ENCODE measurements at regions not wholly inside any gene's neighbourhood (a gene's known extent, or its start where the extent isn't known, plus 50 kb on each side); places are given as distances from the start of the nearest gene placed in this dataset.

GRCh38 chr4:128347930-128348660 is 60.5 kb upstream of the PGRMC2 start:
- peaks cover 5% of the 10 kb centered on the region for H3K4me1 ChIP-seq (ENCODE audit: control insufficient read depth, low read depth, low read length)
- no peaks in the 10 kb centered on the region for H3K36me3 ChIP-seq (ENCODE audit: control insufficient read depth, low read depth, low read length)
- H3K27ac ChIP-seq (ENCODE audit: low read length), result no peak overlapping the region
- H3K4me3 ChIP-seq (ENCODE audit: low read length), result no peak overlapping the region
- no peaks in the 10 kb centered on the region for H3K9me3 ChIP-seq (ENCODE audit: control insufficient read depth, low read depth, low read length)
- no peaks in the 10 kb centered on the region for H3K27me3 ChIP-seq (ENCODE audit: control insufficient read depth, insufficient read depth, low read length)
- H3K9ac ChIP-seq (ENCODE audit: low read length), result no peak overlapping the region

GRCh38 chr4:128347175-128347868 is 59.7 kb upstream of the PGRMC2 start:
- H3K9me3 ChIP-seq (ENCODE audit: control insufficient read depth, low read depth, low read length), result no peaks in the 10 kb centered on the region
- no peak overlapping the region for H3K4me3 ChIP-seq (ENCODE audit: low read length)
- no peak overlapping the region for H3K9ac ChIP-seq (ENCODE audit: low read length)
- H3K27me3 ChIP-seq (ENCODE audit: control insufficient read depth, insufficient read depth, low read length), result no peaks in the 10 kb centered on the region
- no peaks in the 10 kb centered on the region for H3K36me3 ChIP-seq (ENCODE audit: control insufficient read depth, low read depth, low read length)
- H3K4me1 ChIP-seq (ENCODE audit: control insufficient read depth, low read depth, low read length), result peaks cover 5% of the 10 kb centered on the region
- no peak overlapping the region for H3K27ac ChIP-seq (ENCODE audit: low read length)

- H3K9me3 ChIP-seq (ENCODE audit: control insufficient read depth, low read depth, low read length), result no peaks in the 10 kb centered on the region
- no peaks in the 10 kb centered on the region for H3K27me3 ChIP-seq (ENCODE audit: control insufficient read depth, insufficient read depth, low read length)
- no peak overlapping the region for H3K9ac ChIP-seq (ENCODE audit: low read length)
- H3K27ac ChIP-seq (ENCODE audit: low read length), result no peak overlapping the region
- H3K4me1 ChIP-seq (ENCODE audit: control insufficient read depth, low read depth, low read length), result peaks cover 5% of the 10 kb centered on the region
- no peak overlapping the region for H3K4me3 ChIP-seq (ENCODE audit: low read length)
- no peaks in the 10 kb centered on the region for H3K36me3 ChIP-seq (ENCODE audit: control insufficient read depth, low read depth, low read length)
Observed at GRCh38 chr4:128346054-128346716, 58.6 kb upstream of the PGRMC2 start.

- no peak overlapping the region for H3K4me3 ChIP-seq (ENCODE audit: low read length)
- no peaks in the 10 kb centered on the region for H3K9me3 ChIP-seq (ENCODE audit: control insufficient read depth, low read depth, low read length)
- no peaks in the 10 kb centered on the region for H3K27me3 ChIP-seq (ENCODE audit: control insufficient read depth, insufficient read depth, low read length)
- no peak overlapping the region for H3K27ac ChIP-seq (ENCODE audit: low read length)
- no peak overlapping the region for H3K9ac ChIP-seq (ENCODE audit: low read length)
- peaks cover 5% of the 10 kb centered on the region for H3K4me1 ChIP-seq (ENCODE audit: control insufficient read depth, low read depth, low read length)
- H3K36me3 ChIP-seq (ENCODE audit: control insufficient read depth, low read depth, low read length), result no peaks in the 10 kb centered on the region
Observed at GRCh38 chr4:128345650-128346049, 58.0 kb upstream of the PGRMC2 start.

- Histone ChIP-seq H3K27ac (ENCODE audit: low read length) (no peak overlapping the region), H3K36me3 (ENCODE audit: control insufficient read depth, low read depth, low read length) (no peaks in the 10 kb centered on the region), H3K4me1 (ENCODE audit: control insufficient read depth, low read depth, low read length) (no peaks in the 10 kb centered on the region), H3K9ac (ENCODE audit: low read length) (no peak overlapping the region), H3K4me3 (ENCODE audit: low read length) (no peak overlapping the region), H3K27me3 (ENCODE audit: control insufficient read depth, insufficient read depth, low read length) (no peaks in the 10 kb centered on the region), H3K9me3 (ENCODE audit: control insufficient read depth, low read depth, low read length) (no peaks in the 10 kb centered on the region)
Observed at GRCh38 chr4:128342762-128343161, 55.1 kb upstream of the PGRMC2 start.

GRCh38 chr4:128341634-128342033 is 54.0 kb upstream of the PGRMC2 start:
- no peaks in the 10 kb centered on the region for H3K36me3 ChIP-seq (ENCODE audit: control insufficient read depth, low read depth, low read length)
- H3K9me3 ChIP-seq (ENCODE audit: control insufficient read depth, low read depth, low read length), result no peaks in the 10 kb centered on the region
- H3K9ac ChIP-seq (ENCODE audit: low read length), result no peak overlapping the region
- H3K4me3 ChIP-seq (ENCODE audit: low read length), result no peak overlapping the region
- H3K4me1 ChIP-seq (ENCODE audit: control insufficient read depth, low read depth, low read length), result no peaks in the 10 kb centered on the region
- H3K27ac ChIP-seq (ENCODE audit: low read length), result no peak overlapping the region
- H3K27me3 ChIP-seq (ENCODE audit: control insufficient read depth, insufficient read depth, low read length), result no peaks in the 10 kb centered on the region

GRCh38 chr4:128338634-128339355 is 51.2 kb upstream of the PGRMC2 start:
- Histone ChIP-seq H3K27ac (ENCODE audit: low read length) (no peak overlapping the region), H3K4me1 (ENCODE audit: control insufficient read depth, low read depth, low read length) (no peaks in the 10 kb centered on the region), H3K36me3 (ENCODE audit: control insufficient read depth, low read depth, low read length) (no peaks in the 10 kb centered on the region), H3K27me3 (ENCODE audit: control insufficient read depth, insufficient read depth, low read length) (no peaks in the 10 kb centered on the region), H3K4me3 (ENCODE audit: low read length) (no peak overlapping the region), H3K9ac (ENCODE audit: low read length) (no peak overlapping the region), H3K9me3 (ENCODE audit: control insufficient read depth, low read depth, low read length) (no peaks in the 10 kb centered on the region)

GRCh38 chr4:128337863-128338262 is 50.2 kb upstream of the PGRMC2 start:
- Histone ChIP-seq H3K4me3 (ENCODE audit: low read length) (no peak overlapping the region), H3K27ac (ENCODE audit: low read length) (no peak overlapping the region), H3K9ac (ENCODE audit: low read length) (no peak overlapping the region), H3K9me3 (ENCODE audit: control insufficient read depth, low read depth, low read length) (no peaks in the 10 kb centered on the region), H3K36me3 (ENCODE audit: control insufficient read depth, low read depth, low read length) (no peaks in the 10 kb centered on the region), H3K27me3 (ENCODE audit: control insufficient read depth, insufficient read depth, low read length) (no peaks in the 10 kb centered on the region), H3K4me1 (ENCODE audit: control insufficient read depth, low read depth, low read length) (no peaks in the 10 kb centered on the region)
